ENCODE measurements at regions not wholly inside any gene's neighbourhood (a gene's known extent, or its start where the extent isn't known, plus 50 kb on each side); places are given as distances from the start of the nearest gene placed in this dataset.

GRCh38 chr20:4459081-4459480 lies 210.0 kb upstream of the ADRA1D start:
- no peaks in the 10 kb centered on the region for H3K9me3 ChIP-seq (ENCODE audit: control insufficient read depth in 1 of 2, insufficient read depth in 1 of 2, low read length in 2 of 2)
- no peaks in the 10 kb centered on the region for H3K4me1 Mint-ChIP-seq (ENCODE audit: low read depth)
- H3K36me3 Mint-ChIP-seq (ENCODE audit: low read depth): no peaks in the 10 kb centered on the region
- H3K9me3 Mint-ChIP-seq: no peaks in the 10 kb centered on the region
- H3K27ac Mint-ChIP-seq: no peak overlapping the region
- ATAC-seq (ENCODE audit: poor library complexity): no peak
- no peaks in the 10 kb centered on the region for H3K36me3 ChIP-seq (ENCODE audit: insufficient read depth, low read length)
- no peaks in the 10 kb centered on the region for H3K4me1 ChIP-seq (ENCODE audit: insufficient read depth, low read length)
- CTCF ChIA-PET: no interaction called here
- POLR2A ChIA-PET: no interaction called here
- intact Hi-C loops (cut with DNase I, micrococcal nuclease): no loop called here
- DNase-seq: no peak
- no peaks in the 10 kb centered on the region for H3K27me3 Mint-ChIP-seq
- no peak overlapping the region for H3K27ac ChIP-seq (ENCODE audit: low read depth in 1 of 2, low read length in 2 of 2)
- TF ChIP-seq CTCF (IDR thresholded peaks at IDR 0.05): no peak
- H3K27me3 ChIP-seq (ENCODE audit: control insufficient read depth in 1 of 2, insufficient read depth in 2 of 2, low read length in 2 of 2): no peaks in the 10 kb centered on the region
- no peak overlapping the region for H3K4me3 ChIP-seq (ENCODE audit: low read length)
- H3K4me3 Mint-ChIP-seq: no peak overlapping the region

- ATAC-seq (ENCODE audit: poor library complexity): no peak
- no peaks in the 10 kb centered on the region for H3K4me1 Mint-ChIP-seq (ENCODE audit: low read depth)
- peaks cover 1% of the 10 kb centered on the region for H3K27me3 Mint-ChIP-seq
- ChIA-PET CTCF (no interaction called here), POLR2A (no interaction called here)
- H3K9me3 Mint-ChIP-seq: no peaks in the 10 kb centered on the region
- DNase-seq: no peak
- Histone ChIP-seq H3K4me3 (ENCODE audit: low read length) (no peak overlapping the region), H3K27me3 (ENCODE audit: control insufficient read depth in 1 of 2, insufficient read depth in 2 of 2, low read length in 2 of 2) (no peaks in the 10 kb centered on the region), H3K9me3 (ENCODE audit: control insufficient read depth in 1 of 2, insufficient read depth in 1 of 2, low read length in 2 of 2) (no peaks in the 10 kb centered on the region), H3K27ac (ENCODE audit: low read depth in 1 of 2, low read length in 2 of 2) (no peak overlapping the region), H3K36me3 (ENCODE audit: insufficient read depth, low read length) (no peaks in the 10 kb centered on the region), H3K4me1 (ENCODE audit: insufficient read depth, low read length) (no peaks in the 10 kb centered on the region)
- no peak for TF ChIP-seq CTCF (IDR thresholded peaks at IDR 0.05)
- intact Hi-C loops (cut with DNase I, micrococcal nuclease): no loop called here
- H3K4me3 Mint-ChIP-seq: no peak overlapping the region
- no peaks in the 10 kb centered on the region for H3K36me3 Mint-ChIP-seq (ENCODE audit: low read depth)
- no peak overlapping the region for H3K27ac Mint-ChIP-seq
Observed at GRCh38 chr20:4457566-4458543, 208.8 kb upstream of the ADRA1D start.

- Mint-ChIP-seq H3K4me1 (ENCODE audit: low read depth) (no peaks in the 10 kb centered on the region), H3K27me3 (peaks cover 3% of the 10 kb centered on the region), H3K9me3 (no peaks in the 10 kb centered on the region), H3K36me3 (ENCODE audit: low read depth) (no peaks in the 10 kb centered on the region), H3K27ac (no peak overlapping the region), H3K4me3 (no peak overlapping the region)
- ChIA-PET POLR2A (no interaction called here), CTCF (no interaction called here)
- H3K27me3 ChIP-seq (ENCODE audit: control insufficient read depth in 1 of 2, insufficient read depth in 2 of 2, low read length in 2 of 2): peaks cover 0 to 3% of the 10 kb centered on the region in 2 experiments
- H3K4me1 ChIP-seq (ENCODE audit: insufficient read depth, low read length): no peaks in the 10 kb centered on the region
- no peak overlapping the region for H3K27ac ChIP-seq (ENCODE audit: low read depth in 1 of 2, low read length in 2 of 2)
- H3K36me3 ChIP-seq (ENCODE audit: insufficient read depth, low read length): no peaks in the 10 kb centered on the region
- intact Hi-C loops (cut with DNase I, micrococcal nuclease): no loop called here
- DNase-seq (no peak), ATAC-seq (ENCODE audit: poor library complexity) (no peak)
- H3K9me3 ChIP-seq (ENCODE audit: control insufficient read depth in 1 of 2, insufficient read depth in 1 of 2, low read length in 2 of 2): no peaks in the 10 kb centered on the region
- TF ChIP-seq CTCF (IDR thresholded peaks at IDR 0.05): no peak
- H3K4me3 ChIP-seq (ENCODE audit: low read length): no peak overlapping the region
Observed at GRCh38 chr20:4455996-4456395, 206.9 kb upstream of the ADRA1D start.
